GM23338 (cell line): ENCODE measurements at regions not wholly inside any gene's neighbourhood (a gene's known extent, or its start where the extent isn't known, plus 50 kb on each side); places are given as distances from the start of the nearest gene placed in this dataset.

Experiments used
- ATAC-seq: fragments of 200-7000 bp; cut with Tn5 transposase; 3 replicates; pipeline ENCODE4 v1.9.1; 2020
- DNase-seq: peaks from one replicate; pipeline ENCODE4 v3.0.0-alpha.2; 2015; ENCODE audit warnings: low spot score
- H2AFZ ChIP-seq: fragments of 200-600 bp; sonication (generic); 2 replicates; pipeline ENCODE4 v1.8.0; 2016; ENCODE audit warnings: antibody characterized with exemption, mild to moderate bottlenecking, moderate library complexity
- H3F3A ChIP-seq: fragments of 200-600 bp; sonication (generic); replicated peaks from 2 replicates; pipeline ENCODE4 v1.8.0; 2017; ENCODE audit warnings: antibody characterized with exemption, mixed run types, low read depth
- H3K27ac ChIP-seq: fragments of 200-600 bp; sonication (generic); 2 replicates; pipeline ENCODE4 v1.6.1; 2016; ENCODE audit warnings: low read depth
- H3K27me3 ChIP-seq: fragments of 200-600 bp; sonication (generic); 2 replicates; pipeline ENCODE4 v1.8.0; 2016; ENCODE audit warnings: mild to moderate bottlenecking, mixed run types, moderate library complexity; ENCODE audit not compliant: insufficient read depth
- H3K36me3 ChIP-seq: fragments of 200-600 bp; sonication (generic); 2 replicates; pipeline ENCODE4 v1.8.0; 2016; ENCODE audit warnings: mild to moderate bottlenecking; ENCODE audit not compliant: insufficient read depth
- H3K4me1 ChIP-seq: fragments of 200-600 bp; sonication (generic); 2 replicates; pipeline ENCODE4 v1.8.0; 2016; ENCODE audit warnings: mild to moderate bottlenecking, moderate library complexity; ENCODE audit not compliant: insufficient read depth
- H3K4me2 ChIP-seq: fragments of 200-600 bp; sonication (generic); 2 replicates; pipeline ENCODE4 v1.7.1; 2017; ENCODE audit warnings: mixed run types
- H3K4me3 ChIP-seq: fragments of 200-600 bp; sonication (generic); 2 replicates; pipeline ENCODE4 v1.6.1; 2016; ENCODE audit warnings: mixed run types
- H3K79me2 ChIP-seq: fragments of 200-600 bp; sonication (generic); replicated peaks from 2 replicates; pipeline ENCODE4 v1.8.0; 2017; ENCODE audit warnings: mild to moderate bottlenecking; ENCODE audit not compliant: insufficient read depth
- H3K9me2 ChIP-seq: fragments of 200-600 bp; sonication (generic); 2 replicates; pipeline ENCODE4 v1.8.0; 2017; ENCODE audit not compliant: insufficient read depth
- H4K20me1 ChIP-seq: fragments of 200-600 bp; sonication (generic); replicated peaks from 2 replicates; pipeline ENCODE4 v1.8.0; 2017; ENCODE audit warnings: mild to moderate bottlenecking; ENCODE audit not compliant: insufficient read depth
- H3K27ac Mint-ChIP-seq: 2 replicates; pipeline ENCODE4 v1.8.0; 2020; ENCODE audit warnings: inconsistent platforms, mild to moderate bottlenecking, moderate library complexity, mixed read lengths
- H3K27me3 Mint-ChIP-seq: 3 replicates; pipeline ENCODE4 v1.8.0; 2022; ENCODE audit warnings: low read depth, mild to moderate bottlenecking, moderate library complexity, mixed read lengths, inconsistent platforms; ENCODE audit not compliant: insufficient read depth, poor library complexity
- H3K36me3 Mint-ChIP-seq: 3 replicates; pipeline ENCODE4 v1.8.0; 2021; ENCODE audit warnings: low read depth, mild to moderate bottlenecking, inconsistent platforms, moderate library complexity, mixed read lengths
- H3K4me1 Mint-ChIP-seq: 3 replicates; pipeline ENCODE4 v1.8.0; 2020; ENCODE audit warnings: mild to moderate bottlenecking, inconsistent platforms, mixed read lengths
- H3K4me3 Mint-ChIP-seq: 3 replicates; pipeline ENCODE4 v1.8.0; 2021; ENCODE audit warnings: moderate library complexity, mild to moderate bottlenecking, inconsistent platforms, mixed read lengths
- H3K9me3 Mint-ChIP-seq: 3 replicates; pipeline ENCODE4 v1.8.0; 2020; ENCODE audit warnings: moderate library complexity, mild to moderate bottlenecking, inconsistent platforms, mixed read lengths
- CREB1 ChIP-seq: fragments of 250-450 bp; sonication (Bioruptor Pico); IDR thresholded peaks from 2 replicates; pipeline ENCODE4 v1.5.0; 2020; ENCODE audit warnings: low read depth, mild to moderate bottlenecking, moderate library complexity
- CTCF ChIP-seq, 2 experiments: fragments of 200-600 bp in 1 of 2; sonication (generic) in 1 of 2; conservative IDR thresholded peaks; 2 replicates each; pipeline versions ENCODE4 v1.5.1 to v1.6.1; 2016 to 2017; ENCODE audit warnings: antibody characterized with exemption in 2 of 2, low read depth in 2 of 2, mild to moderate bottlenecking in 2 of 2, moderate library complexity in 1 of 2
- ETS1 ChIP-seq: IDR thresholded peaks from 2 replicates; pipeline ENCODE4 v1.6.1; 2016; ENCODE audit warnings: antibody characterized with exemption
- EZH2 ChIP-seq: fragments of 200-600 bp; sonication (generic); IDR thresholded peaks from one replicate; pipeline ENCODE4 v1.8.0; 2017; ENCODE audit warnings: antibody characterized with exemption, mild to moderate bottlenecking, low read depth; ENCODE audit not compliant: unreplicated experiment
- EZH2phosphoT487 ChIP-seq: fragments of 200-600 bp; sonication (generic); IDR thresholded peaks from one replicate; pipeline ENCODE4 v1.8.1; 2018; ENCODE audit warnings: antibody characterized with exemption; ENCODE audit not compliant: unreplicated experiment
- JUNB ChIP-seq: IDR thresholded peaks from one replicate; pipeline ENCODE4 v1.6.1; 2016; ENCODE audit warnings: antibody characterized with exemption; ENCODE audit not compliant: unreplicated experiment
- NANOG ChIP-seq: IDR thresholded peaks from 2 replicates; pipeline ENCODE4 v1.6.1; 2016; ENCODE audit warnings: antibody characterized with exemption, borderline replicate concordance
- POLR2AphosphoS5 ChIP-seq: IDR thresholded peaks from 2 replicates; pipeline ENCODE4 v1.6.1; 2016; ENCODE audit warnings: antibody characterized with exemption, low read depth
- STAT1 ChIP-seq: IDR thresholded peaks from one replicate; pipeline ENCODE4 v1.6.1; 2016; ENCODE audit warnings: antibody characterized with exemption; ENCODE audit not compliant: unreplicated experiment
- ZNF114 ChIP-seq: fragments of 250-450 bp; sonication (Bioruptor Pico); IDR thresholded peaks from 2 replicates; pipeline ENCODE4 v1.5.0; 2020; ENCODE audit warnings: mild to moderate bottlenecking, moderate library complexity
- ZNF331 ChIP-seq: fragments of 250-450 bp; sonication (Bioruptor Pico); IDR thresholded peaks from 2 replicates; pipeline ENCODE4 v1.5.0; 2020; ENCODE audit warnings: low read depth, mild to moderate bottlenecking, moderate library complexity
- TF ChIP-seq, protein P1 (sequence below): IDR thresholded peaks from one replicate; pipeline ENCODE4 v1.6.1; 2018; ENCODE audit warnings: antibody characterized with exemption; ENCODE audit not compliant: unreplicated experiment
- TF ChIP-seq, protein P2 (sequence below): fragments of 250-450 bp; sonication (Bioruptor Pico); IDR thresholded peaks from 2 replicates; pipeline ENCODE4 v1.5.0; 2020; ENCODE audit warnings: mild to moderate bottlenecking, moderate library complexity

DNA sequence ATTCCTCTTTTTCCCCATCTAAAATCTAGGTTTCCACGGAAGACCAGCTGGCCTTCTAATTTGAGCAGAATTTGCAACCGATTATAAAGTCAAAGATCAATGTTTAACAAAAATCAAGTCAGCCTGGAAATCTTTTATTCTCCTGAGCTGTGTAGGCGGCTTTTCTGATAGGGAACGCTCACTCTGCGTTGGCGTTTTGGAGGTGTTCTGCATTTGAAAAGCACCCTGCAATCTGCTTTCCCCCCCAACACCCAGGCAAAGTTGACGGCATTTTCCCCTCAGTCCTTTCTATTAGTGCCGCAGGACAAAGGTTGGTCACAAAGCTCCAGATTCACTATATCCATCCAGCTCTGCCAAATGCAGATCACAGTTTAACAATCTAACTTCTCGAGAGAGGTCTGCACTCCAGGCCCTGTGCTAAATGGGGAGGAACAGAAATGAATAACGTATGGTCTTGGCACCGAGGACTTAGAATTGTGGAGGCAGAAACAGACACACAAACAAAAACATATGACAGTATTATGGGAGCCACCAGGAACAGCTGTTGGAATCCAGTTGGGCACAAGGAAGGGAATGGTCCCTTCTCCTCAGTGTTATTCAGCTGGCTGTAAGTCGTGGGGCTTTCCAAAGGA lies 50.4 kb upstream of the LARS2 start:
- peak; percentile 80 for ATAC-seq
- H3K27ac ChIP-seq: peak overlapping the region; percentile 15; the same call in 1 of the 2 replicates
- Mint-ChIP-seq H3K36me3 (no peaks in the 10 kb centered on the region; the same call in 2 of the 3 replicates), H3K4me1 (peaks cover 28% of the 10 kb centered on the region), H3K9me3 (peaks cover under 1% of the 10 kb centered on the region; the same call in 2 of the 3 replicates), H3K27ac (peak overlapping the region; percentile 58; the same call in 1 of the 2 replicates), H3K27me3 (peaks cover 16% of the 10 kb centered on the region), H3K4me3 (no peak overlapping the region; the same call in 2 of the 3 replicates)
- no peak overlapping the region for H3K4me3 ChIP-seq
- no peaks in the 10 kb centered on the region for H3K36me3 ChIP-seq
- H3K27me3 ChIP-seq: no peaks in the 10 kb centered on the region
- H3K79me2 ChIP-seq: no peaks in the 10 kb centered on the region
- peaks cover 18% of the 10 kb centered on the region for H3K4me1 ChIP-seq
- TF ChIP-seq NANOG: no peak
- no peak for TF ChIP-seq ETS1
- TF ChIP-seq JUNB: no peak
- no peak for TF ChIP-seq ZNF114 (CRISPR knock-in tag)
- TF ChIP-seq, protein P1, sequence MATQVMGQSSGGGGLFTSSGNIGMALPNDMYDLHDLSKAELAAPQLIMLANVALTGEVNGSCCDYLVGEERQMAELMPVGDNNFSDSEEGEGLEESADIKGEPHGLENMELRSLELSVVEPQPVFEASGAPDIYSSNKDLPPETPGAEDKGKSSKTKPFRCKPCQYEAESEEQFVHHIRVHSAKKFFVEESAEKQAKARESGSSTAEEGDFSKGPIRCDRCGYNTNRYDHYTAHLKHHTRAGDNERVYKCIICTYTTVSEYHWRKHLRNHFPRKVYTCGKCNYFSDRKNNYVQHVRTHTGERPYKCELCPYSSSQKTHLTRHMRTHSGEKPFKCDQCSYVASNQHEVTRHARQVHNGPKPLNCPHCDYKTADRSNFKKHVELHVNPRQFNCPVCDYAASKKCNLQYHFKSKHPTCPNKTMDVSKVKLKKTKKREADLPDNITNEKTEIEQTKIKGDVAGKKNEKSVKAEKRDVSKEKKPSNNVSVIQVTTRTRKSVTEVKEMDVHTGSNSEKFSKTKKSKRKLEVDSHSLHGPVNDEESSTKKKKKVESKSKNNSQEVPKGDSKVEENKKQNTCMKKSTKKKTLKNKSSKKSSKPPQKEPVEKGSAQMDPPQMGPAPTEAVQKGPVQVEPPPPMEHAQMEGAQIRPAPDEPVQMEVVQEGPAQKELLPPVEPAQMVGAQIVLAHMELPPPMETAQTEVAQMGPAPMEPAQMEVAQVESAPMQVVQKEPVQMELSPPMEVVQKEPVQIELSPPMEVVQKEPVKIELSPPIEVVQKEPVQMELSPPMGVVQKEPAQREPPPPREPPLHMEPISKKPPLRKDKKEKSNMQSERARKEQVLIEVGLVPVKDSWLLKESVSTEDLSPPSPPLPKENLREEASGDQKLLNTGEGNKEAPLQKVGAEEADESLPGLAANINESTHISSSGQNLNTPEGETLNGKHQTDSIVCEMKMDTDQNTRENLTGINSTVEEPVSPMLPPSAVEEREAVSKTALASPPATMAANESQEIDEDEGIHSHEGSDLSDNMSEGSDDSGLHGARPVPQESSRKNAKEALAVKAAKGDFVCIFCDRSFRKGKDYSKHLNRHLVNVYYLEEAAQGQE: no peak
- TF ChIP-seq ZNF331: no peak
- TF ChIP-seq, protein P2, sequence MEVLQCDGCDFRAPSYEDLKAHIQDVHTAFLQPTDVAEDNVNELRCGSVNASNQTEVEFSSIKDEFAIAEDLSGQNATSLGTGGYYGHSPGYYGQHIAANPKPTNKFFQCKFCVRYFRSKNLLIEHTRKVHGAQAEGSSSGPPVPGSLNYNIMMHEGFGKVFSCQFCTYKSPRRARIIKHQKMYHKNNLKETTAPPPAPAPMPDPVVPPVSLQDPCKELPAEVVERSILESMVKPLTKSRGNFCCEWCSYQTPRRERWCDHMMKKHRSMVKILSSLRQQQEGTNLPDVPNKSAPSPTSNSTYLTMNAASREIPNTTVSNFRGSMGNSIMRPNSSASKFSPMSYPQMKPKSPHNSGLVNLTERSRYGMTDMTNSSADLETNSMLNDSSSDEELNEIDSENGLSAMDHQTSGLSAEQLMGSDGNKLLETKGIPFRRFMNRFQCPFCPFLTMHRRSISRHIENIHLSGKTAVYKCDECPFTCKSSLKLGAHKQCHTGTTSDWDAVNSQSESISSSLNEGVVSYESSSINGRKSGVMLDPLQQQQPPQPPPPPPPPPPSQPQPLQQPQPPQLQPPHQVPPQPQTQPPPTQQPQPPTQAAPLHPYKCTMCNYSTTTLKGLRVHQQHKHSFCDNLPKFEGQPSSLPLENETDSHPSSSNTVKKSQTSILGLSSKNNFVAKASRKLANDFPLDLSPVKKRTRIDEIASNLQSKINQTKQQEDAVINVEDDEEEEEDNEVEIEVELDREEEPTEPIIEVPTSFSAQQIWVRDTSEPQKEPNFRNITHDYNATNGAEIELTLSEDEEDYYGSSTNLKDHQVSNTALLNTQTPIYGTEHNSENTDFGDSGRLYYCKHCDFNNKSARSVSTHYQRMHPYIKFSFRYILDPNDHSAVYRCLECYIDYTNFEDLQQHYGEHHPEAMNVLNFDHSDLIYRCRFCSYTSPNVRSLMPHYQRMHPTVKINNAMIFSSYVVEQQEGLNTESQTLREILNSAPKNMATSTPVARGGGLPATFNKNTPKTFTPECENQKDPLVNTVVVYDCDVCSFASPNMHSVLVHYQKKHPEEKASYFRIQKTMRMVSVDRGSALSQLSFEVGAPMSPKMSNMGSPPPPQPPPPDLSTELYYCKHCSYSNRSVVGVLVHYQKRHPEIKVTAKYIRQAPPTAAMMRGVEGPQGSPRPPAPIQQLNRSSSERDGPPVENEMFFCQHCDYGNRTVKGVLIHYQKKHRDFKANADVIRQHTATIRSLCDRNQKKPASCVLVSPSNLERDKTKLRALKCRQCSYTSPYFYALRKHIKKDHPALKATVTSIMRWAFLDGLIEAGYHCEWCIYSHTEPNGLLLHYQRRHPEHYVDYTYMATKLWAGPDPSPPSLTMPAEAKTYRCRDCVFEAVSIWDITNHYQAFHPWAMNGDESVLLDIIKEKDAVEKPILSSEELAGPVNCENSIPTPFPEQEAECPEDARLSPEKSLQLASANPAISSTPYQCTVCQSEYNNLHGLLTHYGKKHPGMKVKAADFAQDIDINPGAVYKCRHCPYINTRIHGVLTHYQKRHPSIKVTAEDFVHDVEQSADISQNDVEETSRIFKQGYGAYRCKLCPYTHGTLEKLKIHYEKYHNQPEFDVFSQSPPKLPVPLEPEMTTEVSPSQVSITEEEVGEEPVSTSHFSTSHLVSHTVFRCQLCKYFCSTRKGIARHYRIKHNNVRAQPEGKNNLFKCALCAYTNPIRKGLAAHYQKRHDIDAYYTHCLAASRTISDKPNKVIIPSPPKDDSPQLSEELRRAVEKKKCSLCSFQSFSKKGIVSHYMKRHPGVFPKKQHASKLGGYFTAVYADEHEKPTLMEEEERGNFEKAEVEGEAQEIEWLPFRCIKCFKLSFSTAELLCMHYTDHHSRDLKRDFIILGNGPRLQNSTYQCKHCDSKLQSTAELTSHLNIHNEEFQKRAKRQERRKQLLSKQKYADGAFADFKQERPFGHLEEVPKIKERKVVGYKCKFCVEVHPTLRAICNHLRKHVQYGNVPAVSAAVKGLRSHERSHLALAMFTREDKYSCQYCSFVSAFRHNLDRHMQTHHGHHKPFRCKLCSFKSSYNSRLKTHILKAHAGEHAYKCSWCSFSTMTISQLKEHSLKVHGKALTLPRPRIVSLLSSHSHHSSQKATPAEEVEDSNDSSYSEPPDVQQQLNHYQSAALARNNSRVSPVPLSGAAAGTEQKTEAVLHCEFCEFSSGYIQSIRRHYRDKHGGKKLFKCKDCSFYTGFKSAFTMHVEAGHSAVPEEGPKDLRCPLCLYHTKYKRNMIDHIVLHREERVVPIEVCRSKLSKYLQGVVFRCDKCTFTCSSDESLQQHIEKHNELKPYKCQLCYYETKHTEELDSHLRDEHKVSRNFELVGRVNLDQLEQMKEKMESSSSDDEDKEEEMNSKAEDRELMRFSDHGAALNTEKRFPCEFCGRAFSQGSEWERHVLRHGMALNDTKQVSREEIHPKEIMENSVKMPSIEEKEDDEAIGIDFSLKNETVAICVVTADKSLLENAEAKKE (CRISPR knock-in tag): no peak
- no peak for TF ChIP-seq CTCF (conservative IDR thresholded peaks at IDR 0.05; ENCODE audit: low read depth in 2 of 2)
- no peak for TF ChIP-seq CREB1 (CRISPR knock-in tag)
- no peak for TF ChIP-seq POLR2AphosphoS5
- no peak for TF ChIP-seq STAT1
- no peak for TF ChIP-seq EZH2
- TF ChIP-seq EZH2phosphoT487: no peak
- 0 out of 2 replicates have a peak, but pooled peaks cover 3% of the 10 kb centered on the region for H3F3A ChIP-seq
- H3K9me2 ChIP-seq: peaks cover 10% of the 10 kb centered on the region; the same call in 1 of the 2 replicates
- peak overlapping the region; percentile 87 for H2AFZ ChIP-seq
- H3K4me2 ChIP-seq: peak overlapping the region; percentile 49
- H4K20me1 ChIP-seq: no peaks in the 10 kb centered on the region
- DNase-seq: peak; percentile 41
